B cell (primary cell): ENCODE measurements at regions not wholly inside any gene's neighbourhood (a gene's known extent, or its start where the extent isn't known, plus 50 kb on each side); places are given as distances from the start of the nearest gene placed in this dataset.

Experiments
- ATAC-seq: fragments of 200-7000 bp; cut with Tn5 transposase; one replicate; pipeline ENCODE4 v1.10.0; 2021; ENCODE audit warnings: low read depth, mild to moderate bottlenecking, moderate number of reproducible peaks, moderate library complexity
- CTCF ChIA-PET: fragments of 350-600 bp; sonication (Branson Sonifier 250); formaldehyde crosslinking; loops from one replicate; lab custom pipeline; 2021; ENCODE audit warnings: antibody characterized with exemption, inconsistent platforms; lab: Charles Lee
- POLR2A ChIA-PET: fragments of 350-600 bp; sonication (Branson Sonifier 250); formaldehyde crosslinking; loops from one replicate; lab custom pipeline; 2021; ENCODE audit warnings: antibody characterized with exemption; lab: Charles Lee
- DNase-seq: peaks from one replicate; pipeline ENCODE4 v3.0.0; 2013
- H2AFZ ChIP-seq: 2 replicates; pipeline ENCODE4 v1.6.1; 2012; ENCODE audit warnings: mild to moderate bottlenecking, low read depth, low read length; ENCODE audit not compliant: insufficient read depth, poor library complexity, severe bottlenecking
- H3K27ac ChIP-seq, 2 donors: 1 replicate in 1 of 2; 2 replicates in 1 of 2; pipeline ENCODE4 v1.5.1; 2012 to 2013; ENCODE audit warnings: low read length in 2 of 2, mild to moderate bottlenecking in 2 of 2, moderate library complexity in 1 of 2
- H3K27me3 ChIP-seq, 4 experiments: fragments of 200-600 bp in 1 of 4; sonication (generic) in 1 of 4; replicated peaks in 1 of 4; 1 replicate in 2 of 4; 2 replicates in 2 of 4; pipeline versions ENCODE4 v1.6.1 to v1.7.0; 2013 to 2016; ENCODE audit warnings: low read length in 3 of 4, mild to moderate bottlenecking in 2 of 4, mixed read lengths in 1 of 4, moderate library complexity in 1 of 4; ENCODE audit not compliant: insufficient read depth in 4 of 4, control insufficient read depth in 3 of 4; ENCODE audit errors: control extremely low read depth in 1 of 4
- H3K36me3 ChIP-seq, 2 experiments: replicated peaks in 1 of 2; 1 replicate in 1 of 2; 2 replicates in 1 of 2; pipeline versions ENCODE4 v1.6.1 to v1.7.1; 2013; ENCODE audit warnings: low read length in 1 of 2; ENCODE audit not compliant: insufficient read depth in 2 of 2, control insufficient read depth in 1 of 2; ENCODE audit errors: control extremely low read depth in 1 of 2, extremely low read depth in 1 of 2
- H3K4me1 ChIP-seq, 2 donors: fragments of 200-600 bp in 1 of 2; sonication (generic) in 1 of 2; 1 replicate in 1 of 2; 2 replicates in 1 of 2; pipeline versions ENCODE4 v1.5.1 to v1.6.1; 2013 to 2017; ENCODE audit warnings: low read length in 2 of 2; ENCODE audit not compliant: control insufficient read depth in 2 of 2, insufficient read depth in 2 of 2
- H3K4me2 ChIP-seq: replicated peaks from 2 replicates; pipeline ENCODE3; 2012; ENCODE audit warnings: mild to moderate bottlenecking, low read depth, low read length; ENCODE audit not compliant: poor library complexity, severe bottlenecking
- H3K4me3 ChIP-seq, 5 experiments: fragments of 200-600 bp in 1 of 5; sonication (generic) in 1 of 5; 1 replicate in 3 of 5; 2 replicates in 2 of 5; pipeline versions ENCODE4 v1.5.1 to v1.7.0; 2011 to 2016; ENCODE audit warnings: low read length in 4 of 5, mild to moderate bottlenecking in 4 of 5, low read depth in 2 of 5, control low read depth in 1 of 5, moderate library complexity in 1 of 5; ENCODE audit not compliant: insufficient read depth in 1 of 5; ENCODE audit errors: control extremely low read depth in 1 of 5, extremely low read depth in 1 of 5
- H3K79me2 ChIP-seq: fragments of 200-600 bp; sonication (generic); one replicate; pipeline ENCODE4 v1.6.0; 2016; ENCODE audit warnings: low read length; ENCODE audit not compliant: control insufficient read depth, insufficient read depth
- H3K9ac ChIP-seq: fragments of 200-600 bp; sonication (generic); 2 replicates; pipeline ENCODE4 v1.6.1; 2017; ENCODE audit warnings: mild to moderate bottlenecking, low read length, moderate library complexity
- H3K9me3 ChIP-seq, 3 donors: one replicate each; pipeline versions ENCODE4 v1.6.1 to v1.7.1; 2013; ENCODE audit warnings: low read length in 2 of 3; ENCODE audit not compliant: control insufficient read depth in 2 of 3, insufficient read depth in 1 of 3; ENCODE audit errors: control extremely low read depth in 1 of 3
- H4K20me1 ChIP-seq: 2 replicates; pipeline ENCODE4 v1.6.0; 2012; ENCODE audit warnings: mild to moderate bottlenecking, low read length; ENCODE audit not compliant: insufficient read depth, control insufficient read depth, poor library complexity, severe bottlenecking
- H3K27ac Mint-ChIP-seq: one replicate; pipeline ENCODE4 v1.8.0; 2021; ENCODE audit warnings: mixed read lengths
- H3K27me3 Mint-ChIP-seq: one replicate; pipeline ENCODE4 v1.8.0; 2021; ENCODE audit warnings: mixed read lengths
- H3K4me1 Mint-ChIP-seq: one replicate; pipeline ENCODE4 v1.8.0; 2021; ENCODE audit warnings: mixed read lengths
- H3K4me3 Mint-ChIP-seq: one replicate; pipeline ENCODE4 v1.8.0; 2021; ENCODE audit warnings: mixed read lengths
- H3K9me3 Mint-ChIP-seq: one replicate; pipeline ENCODE4 v1.8.0; 2022; ENCODE audit warnings: mixed read lengths; ENCODE audit not compliant: insufficient read depth
- EZH2 ChIP-seq: IDR thresholded peaks from 2 replicates; pipeline ENCODE4 v1.6.1; 2012; ENCODE audit warnings: borderline replicate concordance, low read depth, mild to moderate bottlenecking, moderate library complexity, low read length; ENCODE audit not compliant: insufficient read depth, poor library complexity, severe bottlenecking
- WGBS: methylation state at CpG from one replicate; pipeline ENCODE4 v1.1.5; 2013; ENCODE audit warnings: missing lambda C conversion rate; ENCODE audit not compliant: insufficient coverage; 5-methylcytosine and 5-hydroxymethylcytosine counted together
- intact Hi-C: fragments of 100-400 bp; cut with micrococcal nuclease; formaldehyde crosslinking; loops from one replicate; pipeline ENCODE4 v1.10.0; 2022
- TF ChIP-seq, protein P1 (sequence below): fragments of 200-600 bp; IDR thresholded peaks from one replicate; pipeline ENCODE4 v1.8.0; 2022; ENCODE audit warnings: antibody characterized with exemption, mild to moderate bottlenecking

DNA sequence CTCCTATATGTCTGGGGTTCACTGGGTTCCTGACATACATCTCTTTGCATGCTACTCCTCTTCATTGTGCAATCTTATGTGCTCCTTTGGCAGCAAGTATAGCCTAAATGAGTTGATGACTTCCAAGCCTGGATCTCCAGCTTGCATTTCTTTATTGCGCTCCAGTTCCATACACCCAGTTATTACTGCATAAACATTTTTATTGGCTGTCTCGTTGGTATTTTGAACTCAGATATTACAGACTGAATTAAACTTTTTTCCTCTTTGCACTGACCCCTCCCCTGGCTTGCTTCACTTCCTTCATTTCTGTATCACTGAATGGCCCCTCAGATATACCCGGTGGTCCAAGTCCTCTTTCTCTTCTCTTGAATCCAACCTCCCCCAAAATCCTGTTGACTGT, 219.2 kb downstream of the MC4R start:
- Mint-ChIP-seq H3K27ac (no peak overlapping the region), H3K27me3 (peaks cover 15% of the 10 kb centered on the region), H3K4me3 (no peak overlapping the region), H3K9me3 (no peaks in the 10 kb centered on the region), H3K4me1 (no peaks in the 10 kb centered on the region)
- Histone ChIP-seq H3K79me2 (no peaks in the 10 kb centered on the region), H3K36me3 (no peaks in the 10 kb centered on the region), H3K4me2 (no peak overlapping the region), H3K4me1 (no peaks in the 10 kb centered on the region), H3K4me3 (no peak overlapping the region), H2AFZ (no peak overlapping the region), H3K27ac (no peak overlapping the region), H3K9ac (no peak overlapping the region), H3K9me3 (no peaks in the 10 kb centered on the region), H4K20me1 (no peaks in the 10 kb centered on the region), H3K27me3 (no peaks in the 10 kb centered on the region)
- ChIA-PET POLR2A (no interaction called here), CTCF (no interaction called here)
- TF ChIP-seq EZH2, result no peak
- TF ChIP-seq, protein P1, sequence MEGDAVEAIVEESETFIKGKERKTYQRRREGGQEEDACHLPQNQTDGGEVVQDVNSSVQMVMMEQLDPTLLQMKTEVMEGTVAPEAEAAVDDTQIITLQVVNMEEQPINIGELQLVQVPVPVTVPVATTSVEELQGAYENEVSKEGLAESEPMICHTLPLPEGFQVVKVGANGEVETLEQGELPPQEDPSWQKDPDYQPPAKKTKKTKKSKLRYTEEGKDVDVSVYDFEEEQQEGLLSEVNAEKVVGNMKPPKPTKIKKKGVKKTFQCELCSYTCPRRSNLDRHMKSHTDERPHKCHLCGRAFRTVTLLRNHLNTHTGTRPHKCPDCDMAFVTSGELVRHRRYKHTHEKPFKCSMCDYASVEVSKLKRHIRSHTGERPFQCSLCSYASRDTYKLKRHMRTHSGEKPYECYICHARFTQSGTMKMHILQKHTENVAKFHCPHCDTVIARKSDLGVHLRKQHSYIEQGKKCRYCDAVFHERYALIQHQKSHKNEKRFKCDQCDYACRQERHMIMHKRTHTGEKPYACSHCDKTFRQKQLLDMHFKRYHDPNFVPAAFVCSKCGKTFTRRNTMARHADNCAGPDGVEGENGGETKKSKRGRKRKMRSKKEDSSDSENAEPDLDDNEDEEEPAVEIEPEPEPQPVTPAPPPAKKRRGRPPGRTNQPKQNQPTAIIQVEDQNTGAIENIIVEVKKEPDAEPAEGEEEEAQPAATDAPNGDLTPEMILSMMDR, result no peak
- no peak for ATAC-seq
- 92% methylated on average over 3 of the region's 3 CpGs for WGBS
- intact Hi-C loops, result no loop called here
- DNase-seq, result no peak

DNA sequence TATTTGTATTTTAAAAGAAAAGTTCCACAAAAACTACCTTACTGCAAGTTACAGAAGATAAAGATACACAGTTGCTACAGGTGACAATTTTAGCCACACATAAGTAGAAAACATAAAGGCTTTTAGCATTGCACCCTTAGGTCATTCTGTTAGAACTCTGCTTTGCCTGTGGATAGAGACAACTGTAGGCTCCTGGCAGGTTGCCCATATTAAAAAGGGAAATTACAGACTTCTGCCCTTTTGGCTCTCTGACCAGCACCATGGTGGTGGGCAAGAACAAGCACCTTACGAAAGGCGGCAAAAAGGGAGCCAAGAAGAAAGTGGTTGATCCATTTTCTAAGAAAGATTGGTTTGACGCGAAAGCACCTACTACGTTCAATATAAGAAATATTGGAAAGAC, 223.3 kb downstream of the MC4R start:
- Histone ChIP-seq H3K79me2 (no peaks in the 10 kb centered on the region), H3K9ac (no peak overlapping the region), H3K36me3 (no peaks in the 10 kb centered on the region), H3K4me2 (no peak overlapping the region), H3K27ac (no peak overlapping the region), H4K20me1 (no peaks in the 10 kb centered on the region), H3K9me3 (no peaks in the 10 kb centered on the region), H3K27me3 (no peaks in the 10 kb centered on the region), H3K4me1 (no peaks in the 10 kb centered on the region), H2AFZ (no peak overlapping the region), H3K4me3 (no peak overlapping the region)
- ChIA-PET CTCF (no interaction called here), POLR2A (no interaction called here)
- no peak overlapping the region for H3K4me3 Mint-ChIP-seq
- DNase-seq (no peak), ATAC-seq (no peak)
- no peak overlapping the region for H3K27ac Mint-ChIP-seq
- H3K4me1 Mint-ChIP-seq, result peaks cover 5% of the 10 kb centered on the region
- TF ChIP-seq EZH2, result no peak
- TF ChIP-seq, protein P1, result no peak
- H3K9me3 Mint-ChIP-seq, result no peaks in the 10 kb centered on the region
- intact Hi-C loops, result no loop called here
- peaks cover 32% of the 10 kb centered on the region for H3K27me3 Mint-ChIP-seq
- WGBS, result 100% methylated on average over 4 of the region's 5 CpGs
